Gastrocnemius medialis (tissue), 4 donors: ENCODE measurements at regions not wholly inside any gene's neighbourhood (a gene's known extent, or its start where the extent isn't known, plus 50 kb on each side); places are given as distances from the start of the nearest gene placed in this dataset.

Experiments used
- POLR2A ChIP-seq, 2 donors: fragments of 450-650 bp; IDR thresholded peaks; one replicate each; pipeline ENCODE4 v1.6.1; 2017; ENCODE audit warnings: antibody characterized with exemption in 2 of 2, mild to moderate bottlenecking in 2 of 2, moderate library complexity in 2 of 2
- TF ChIP-seq, protein P1 (sequence below), 5 experiments: fragments of 450-650 bp in 3 of 5; fragments of 200-600 bp in 2 of 5; sonication (generic) in 2 of 5; IDR thresholded peaks in 4 of 5; conservative IDR thresholded peaks in 1 of 5; 1 replicate in 4 of 5; 2 replicates in 1 of 5; pipeline ENCODE4 v1.5.1; 2016 to 2019; ENCODE audit warnings: antibody characterized with exemption in 5 of 5, mild to moderate bottlenecking in 3 of 5, moderate library complexity in 3 of 5

DNA sequence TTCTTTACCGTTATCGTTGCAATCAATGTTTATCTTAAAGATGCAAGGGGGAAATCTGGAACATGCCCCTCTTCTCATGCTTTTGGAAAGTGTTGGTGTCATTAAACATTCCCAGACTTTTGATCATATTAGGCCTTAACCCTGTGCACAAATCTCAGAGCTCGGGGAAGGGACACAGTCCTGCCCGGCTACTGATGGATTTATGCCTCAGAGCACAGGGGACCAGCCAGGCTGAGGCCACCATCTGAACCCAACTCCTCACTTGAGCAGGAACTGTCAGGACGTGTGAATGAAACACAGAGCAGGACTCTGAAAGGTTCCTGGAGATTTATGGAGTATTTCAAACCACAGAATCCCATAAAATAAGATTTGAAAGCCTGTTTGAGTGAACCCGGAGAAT lies 132.0 kb upstream of the CXCL12 start:
- TF ChIP-seq, protein P1, sequence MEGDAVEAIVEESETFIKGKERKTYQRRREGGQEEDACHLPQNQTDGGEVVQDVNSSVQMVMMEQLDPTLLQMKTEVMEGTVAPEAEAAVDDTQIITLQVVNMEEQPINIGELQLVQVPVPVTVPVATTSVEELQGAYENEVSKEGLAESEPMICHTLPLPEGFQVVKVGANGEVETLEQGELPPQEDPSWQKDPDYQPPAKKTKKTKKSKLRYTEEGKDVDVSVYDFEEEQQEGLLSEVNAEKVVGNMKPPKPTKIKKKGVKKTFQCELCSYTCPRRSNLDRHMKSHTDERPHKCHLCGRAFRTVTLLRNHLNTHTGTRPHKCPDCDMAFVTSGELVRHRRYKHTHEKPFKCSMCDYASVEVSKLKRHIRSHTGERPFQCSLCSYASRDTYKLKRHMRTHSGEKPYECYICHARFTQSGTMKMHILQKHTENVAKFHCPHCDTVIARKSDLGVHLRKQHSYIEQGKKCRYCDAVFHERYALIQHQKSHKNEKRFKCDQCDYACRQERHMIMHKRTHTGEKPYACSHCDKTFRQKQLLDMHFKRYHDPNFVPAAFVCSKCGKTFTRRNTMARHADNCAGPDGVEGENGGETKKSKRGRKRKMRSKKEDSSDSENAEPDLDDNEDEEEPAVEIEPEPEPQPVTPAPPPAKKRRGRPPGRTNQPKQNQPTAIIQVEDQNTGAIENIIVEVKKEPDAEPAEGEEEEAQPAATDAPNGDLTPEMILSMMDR (IDR thresholded peaks at IDR 0.05 in 4 of 5, conservative IDR thresholded peaks at IDR 0.05 in 1 of 5) = no peak
- no peak for TF ChIP-seq POLR2A (IDR thresholded peaks at IDR 0.05)
